ENCODE measurements at regions not wholly inside any gene's neighbourhood (a gene's known extent, or its start where the extent isn't known, plus 50 kb on each side); places are given as distances from the start of the nearest gene placed in this dataset.

- TF ChIP-seq CTCF (IDR thresholded peaks at IDR 0.05) (no peak), POLR2A (IDR thresholded peaks at IDR 0.05) (no peak), POLR2AphosphoS5 (IDR thresholded peaks at IDR 0.05) (no peak), EP300 (IDR thresholded peaks at IDR 0.05) (no peak)
Measured at GRCh38 chrX:125673758-125674157, 354.1 kb downstream of the TEX13C start.

All from gastroesophageal sphincter (tissue), 3 donors.